HG03097 (cell line): ENCODE measurements at regions not wholly inside any gene's neighbourhood (a gene's known extent, or its start where the extent isn't known, plus 50 kb on each side); places are given as distances from the start of the nearest gene placed in this dataset.

Source experiments
- ATAC-seq: cut with Tn5 transposase; IDR thresholded peaks from one replicate; pipeline ENCODE4 v1.9.1; 2021; ENCODE audit not compliant: unreplicated experiment, low FRiP score

- no peak for ATAC-seq
These were observed 297.6 kb downstream of the PTEN start for GRCh38 chr10:88161070-88161469.

GRCh38 chr10:88161756-88162155 is 298.3 kb downstream of the PTEN start:
- ATAC-seq = no peak

- ATAC-seq = no peak
These were observed 299.4 kb downstream of the PTEN start for GRCh38 chr10:88162852-88163251.

- ATAC-seq = no peak
These were observed 300.1 kb downstream of the PTEN start for GRCh38 chr10:88163572-88163971.

GRCh38 chr10:88164471-88164870 is 301.0 kb downstream of the PTEN start:
- no peak for ATAC-seq

- ATAC-seq = no peak
These were observed 302.4 kb downstream of the PTEN start for GRCh38 chr10:88165849-88166271.

GRCh38 chr10:88168171-88169036 is 305.0 kb downstream of the PTEN start:
- no peak for ATAC-seq

GRCh38 chr10:88169037-88169319 is 305.6 kb downstream of the PTEN start:
- ATAC-seq = no peak

GRCh38 chr10:88170628-88171027 is 307.2 kb downstream of the PTEN start:
- no peak for ATAC-seq

- no peak for ATAC-seq
These were observed 308.7 kb downstream of the PTEN start for GRCh38 chr10:88172159-88172558.

GRCh38 chr10:88174391-88174790 is 311.0 kb downstream of the PTEN start:
- no peak for ATAC-seq

GRCh38 chr10:88178758-88179157 is 315.3 kb downstream of the PTEN start:
- no peak for ATAC-seq

- ATAC-seq = no peak
These were observed 316.4 kb downstream of the PTEN start for GRCh38 chr10:88179831-88180230.

GRCh38 chr10:88181902-88182600 is 318.6 kb downstream of the PTEN start:
- ATAC-seq = no peak

- ATAC-seq = no peak
These were observed 319.1 kb downstream of the PTEN start for GRCh38 chr10:88182601-88182930.

- ATAC-seq = no peak
These were observed 321.3 kb downstream of the PTEN start for GRCh38 chr10:88184543-88185297.

- ATAC-seq = no peak
These were observed 322.4 kb downstream of the PTEN start for GRCh38 chr10:88185830-88186229.

GRCh38 chr10:88186335-88186734 is 322.9 kb downstream of the PTEN start:
- no peak for ATAC-seq

GRCh38 chr10:88187472-88187871 is 324.0 kb downstream of the PTEN start:
- ATAC-seq = no peak

GRCh38 chr10:88190123-88190522 is 326.7 kb downstream of the PTEN start:
- ATAC-seq = no peak

- no peak for ATAC-seq
These were observed 327.3 kb downstream of the PTEN start for GRCh38 chr10:88190540-88191235.
